ENCODE measurements at regions not wholly inside any gene's neighbourhood (a gene's known extent, or its start where the extent isn't known, plus 50 kb on each side); places are given as distances from the start of the nearest gene placed in this dataset.

- H3K27ac ChIP-seq: no peak overlapping the region
- DNase-seq (ENCODE audit: low spot score): no peak
- POLR2A ChIA-PET (ENCODE audit: low non-redundant PET): no interaction called here
- no peak for TF ChIP-seq CTCF (conservative IDR thresholded peaks at IDR 0.05; ENCODE audit: low read depth)
- CTCF ChIA-PET: no interaction called here
Measured at GRCh38 chr12:24044941-24045703, 95.7 kb upstream of the SOX5 start.

GRCh38 chr12:24042651-24043050 is 93.2 kb upstream of the SOX5 start:
- no peak for DNase-seq (ENCODE audit: low spot score)
- H3K27ac ChIP-seq: no peak overlapping the region
- CTCF ChIA-PET: no interaction called here
- POLR2A ChIA-PET (ENCODE audit: low non-redundant PET): no interaction called here
- TF ChIP-seq CTCF (conservative IDR thresholded peaks at IDR 0.05; ENCODE audit: low read depth): no peak

GRCh38 chr12:24039113-24039525 is 89.6 kb upstream of the SOX5 start:
- H3K27ac ChIP-seq: no peak overlapping the region
- POLR2A ChIA-PET (ENCODE audit: low non-redundant PET): no interaction called here
- TF ChIP-seq CTCF (conservative IDR thresholded peaks at IDR 0.05; ENCODE audit: low read depth): no peak
- CTCF ChIA-PET: no interaction called here
- peak; percentile 25 for DNase-seq (ENCODE audit: low spot score)

- no peak for TF ChIP-seq CTCF (conservative IDR thresholded peaks at IDR 0.05; ENCODE audit: low read depth)
- DNase-seq (ENCODE audit: low spot score): no peak
- no peak overlapping the region for H3K27ac ChIP-seq
- POLR2A ChIA-PET (ENCODE audit: low non-redundant PET): no interaction called here
- CTCF ChIA-PET: no interaction called here
Measured at GRCh38 chr12:24038211-24038997, 88.9 kb upstream of the SOX5 start.

GRCh38 chr12:24036438-24037216 is 87.2 kb upstream of the SOX5 start:
- no peak for DNase-seq (ENCODE audit: low spot score)
- CTCF ChIA-PET: no interaction called here
- POLR2A ChIA-PET (ENCODE audit: low non-redundant PET): no interaction called here
- H3K27ac ChIP-seq: no peak overlapping the region
- TF ChIP-seq CTCF (conservative IDR thresholded peaks at IDR 0.05; ENCODE audit: low read depth): no peak

GRCh38 chr12:24034894-24035293 is 85.4 kb upstream of the SOX5 start:
- ChIA-PET POLR2A (ENCODE audit: low non-redundant PET) (no interaction called here), CTCF (no interaction called here)
- no peak overlapping the region for H3K27ac ChIP-seq

More at GRCh38 chr12:24034894-24035293, 85.4 kb upstream of the SOX5 start:
- no peak for TF ChIP-seq CTCF (conservative IDR thresholded peaks at IDR 0.05; ENCODE audit: low read depth)
- no peak for DNase-seq (ENCODE audit: low spot score)
